ENCODE measurements at regions not wholly inside any gene's neighbourhood (a gene's known extent, or its start where the extent isn't known, plus 50 kb on each side); places are given as distances from the start of the nearest gene placed in this dataset.

- no peak overlapping the region for H3K4me3 ChIP-seq
- H3K27ac ChIP-seq: no peak overlapping the region
- H3K9ac ChIP-seq: no peak overlapping the region
- H3K27me3 ChIP-seq: no peaks in the 10 kb centered on the region
- H3K36me3 ChIP-seq: no peaks in the 10 kb centered on the region
- H3K4me1 ChIP-seq: no peaks in the 10 kb centered on the region
- no peaks in the 10 kb centered on the region for H4K20me1 ChIP-seq
- H3K4me2 ChIP-seq: no peak overlapping the region
- no peak for TF ChIP-seq Cebpa-rat (IDR thresholded peaks at IDR 0.05)
- H3K9me3 ChIP-seq (replicated peaks in 1 of 11): no peaks in the 10 kb centered on the region
Measured at GRCh38 chr2:81242501-81242900, 937.9 kb upstream of the LRRTM1 start.

GRCh38 chr2:81238462-81238861 lies 933.9 kb upstream of the LRRTM1 start:
- Histone ChIP-seq H3K9me3 (replicated peaks in 1 of 11) (no peaks in the 10 kb centered on the region), H3K9ac (no peak overlapping the region), H3K4me1 (no peaks in the 10 kb centered on the region), H3K36me3 (no peaks in the 10 kb centered on the region), H3K4me3 (no peak overlapping the region), H3K27ac (no peak overlapping the region), H3K4me2 (no peak overlapping the region), H4K20me1 (no peaks in the 10 kb centered on the region), H3K27me3 (no peaks in the 10 kb centered on the region)
- TF ChIP-seq Cebpa-rat (IDR thresholded peaks at IDR 0.05): no peak

GRCh38 chr2:81235601-81236000 lies 931.0 kb upstream of the LRRTM1 start:
- Histone ChIP-seq H4K20me1 (no peaks in the 10 kb centered on the region), H3K4me2 (no peak overlapping the region), H3K9me3 (replicated peaks in 1 of 11) (no peaks in the 10 kb centered on the region), H3K9ac (no peak overlapping the region), H3K27me3 (no peaks in the 10 kb centered on the region), H3K4me1 (no peaks in the 10 kb centered on the region), H3K4me3 (no peak overlapping the region), H3K27ac (no peak overlapping the region), H3K36me3 (no peaks in the 10 kb centered on the region)
- TF ChIP-seq Cebpa-rat (IDR thresholded peaks at IDR 0.05): no peak

- no peak overlapping the region for H3K9ac ChIP-seq
- no peak overlapping the region for H3K27ac ChIP-seq
- no peak for TF ChIP-seq Cebpa-rat (IDR thresholded peaks at IDR 0.05)
- H4K20me1 ChIP-seq: no peaks in the 10 kb centered on the region
- H3K36me3 ChIP-seq: no peaks in the 10 kb centered on the region
- H3K4me2 ChIP-seq: no peak overlapping the region
- no peaks in the 10 kb centered on the region for H3K27me3 ChIP-seq
- H3K9me3 ChIP-seq (replicated peaks in 1 of 11): no peaks in the 10 kb centered on the region
- H3K4me3 ChIP-seq: no peak overlapping the region
- no peaks in the 10 kb centered on the region for H3K4me1 ChIP-seq
Measured at GRCh38 chr2:81234711-81235110, 930.2 kb upstream of the LRRTM1 start.

GRCh38 chr2:81225756-81226155 lies 921.2 kb upstream of the LRRTM1 start:
- H3K27ac ChIP-seq: no peak overlapping the region
- H3K9me3 ChIP-seq (replicated peaks in 1 of 11): no peaks in the 10 kb centered on the region
- no peak overlapping the region for H3K4me3 ChIP-seq
- no peaks in the 10 kb centered on the region for H4K20me1 ChIP-seq
- H3K9ac ChIP-seq: no peak overlapping the region
- no peaks in the 10 kb centered on the region for H3K27me3 ChIP-seq
- no peaks in the 10 kb centered on the region for H3K4me1 ChIP-seq
- no peak for TF ChIP-seq Cebpa-rat (IDR thresholded peaks at IDR 0.05)
- no peak overlapping the region for H3K4me2 ChIP-seq
- H3K36me3 ChIP-seq: no peaks in the 10 kb centered on the region

GRCh38 chr2:81213598-81213997 lies 909.0 kb upstream of the LRRTM1 start:
- no peak overlapping the region for H3K4me3 ChIP-seq
- H3K36me3 ChIP-seq: no peaks in the 10 kb centered on the region
- no peaks in the 10 kb centered on the region for H3K4me1 ChIP-seq
- no peaks in the 10 kb centered on the region for H4K20me1 ChIP-seq
- no peak overlapping the region for H3K9ac ChIP-seq
- no peak overlapping the region for H3K4me2 ChIP-seq
- no peak overlapping the region for H3K27ac ChIP-seq
- no peak for TF ChIP-seq Cebpa-rat (IDR thresholded peaks at IDR 0.05)
- no peaks in the 10 kb centered on the region for H3K9me3 ChIP-seq (replicated peaks in 1 of 11)
- H3K27me3 ChIP-seq: no peaks in the 10 kb centered on the region

GRCh38 chr2:81206216-81206615 lies 901.7 kb upstream of the LRRTM1 start:
- Histone ChIP-seq H3K36me3 (no peaks in the 10 kb centered on the region), H3K4me3 (no peak overlapping the region), H3K4me1 (no peaks in the 10 kb centered on the region), H3K27ac (no peak overlapping the region), H3K9ac (no peak overlapping the region), H3K27me3 (no peaks in the 10 kb centered on the region), H3K9me3 (replicated peaks in 1 of 11) (no peaks in the 10 kb centered on the region), H4K20me1 (no peaks in the 10 kb centered on the region), H3K4me2 (no peak overlapping the region)
- TF ChIP-seq Cebpa-rat (IDR thresholded peaks at IDR 0.05): no peak

GRCh38 chr2:81196933-81197628 lies 892.5 kb upstream of the LRRTM1 start:
- no peaks in the 10 kb centered on the region for H4K20me1 ChIP-seq
- H3K9me3 ChIP-seq (replicated peaks in 1 of 11): peaks cover 21 to 39% (median 32%) of the 10 kb centered on the region in 11 experiments
- H3K4me2 ChIP-seq: no peak overlapping the region
- TF ChIP-seq Cebpa-rat (IDR thresholded peaks at IDR 0.05): no peak
- H3K27ac ChIP-seq: no peak overlapping the region
- H3K9ac ChIP-seq: no peak overlapping the region
- H3K36me3 ChIP-seq: no peaks in the 10 kb centered on the region
- no peak overlapping the region for H3K4me3 ChIP-seq
- no peaks in the 10 kb centered on the region for H3K27me3 ChIP-seq
- H3K4me1 ChIP-seq: no peaks in the 10 kb centered on the region

GRCh38 chr2:81196383-81196851 lies 891.9 kb upstream of the LRRTM1 start:
- TF ChIP-seq Cebpa-rat (IDR thresholded peaks at IDR 0.05): no peak

GRCh38 chr2:81195774-81196382 lies 891.3 kb upstream of the LRRTM1 start:
- H3K9me3 ChIP-seq (replicated peaks in 1 of 11): peaks cover 21 to 39% (median 32%) of the 10 kb centered on the region in 11 experiments
- no peak for TF ChIP-seq Cebpa-rat (IDR thresholded peaks at IDR 0.05)
- no peak overlapping the region for H3K4me2 ChIP-seq

More at GRCh38 chr2:81196383-81196851, 891.9 kb upstream of the LRRTM1 start:
- Histone ChIP-seq H3K9ac (no peak overlapping the region), H3K27ac (no peak overlapping the region), H3K4me2 (no peak overlapping the region), H3K36me3 (no peaks in the 10 kb centered on the region), H3K4me3 (no peak overlapping the region), H4K20me1 (no peaks in the 10 kb centered on the region), H3K27me3 (no peaks in the 10 kb centered on the region), H3K9me3 (replicated peaks in 1 of 11) (peaks cover 21 to 39% (median 32%) of the 10 kb centered on the region in 11 experiments), H3K4me1 (no peaks in the 10 kb centered on the region)

More at GRCh38 chr2:81195774-81196382, 891.3 kb upstream of the LRRTM1 start:
- H3K27me3 ChIP-seq: no peaks in the 10 kb centered on the region
- no peak overlapping the region for H3K9ac ChIP-seq
- H3K36me3 ChIP-seq: no peaks in the 10 kb centered on the region
- H3K27ac ChIP-seq: no peak overlapping the region
- no peak overlapping the region for H3K4me3 ChIP-seq
- no peaks in the 10 kb centered on the region for H3K4me1 ChIP-seq
- no peaks in the 10 kb centered on the region for H4K20me1 ChIP-seq
